ENCODE measurements at regions not wholly inside any gene's neighbourhood (a gene's known extent, or its start where the extent isn't known, plus 50 kb on each side); places are given as distances from the start of the nearest gene placed in this dataset.

- dilution Hi-C loops (cut with MboI; ENCODE audit: extremely low pct_ligation_motif_present, low sequenced_read_pairs) (no loop called here), intact Hi-C loops (cut with micrococcal nuclease) (no loop called here)
- no peak overlapping the region for H2AFZ ChIP-seq (ENCODE audit: low read depth, low read length)
- ChIA-PET POLR2A (no interaction called here), CTCF (interaction anchor here (1.0 kb wide), 2 partner anchors 14 to 149 kb away, joined by 3 to 4 read pairs; no protein-coding TSS in a partner anchor)
- H4K20me1 ChIP-seq (replicated peaks; ENCODE audit: control insufficient read depth, extremely low read depth, insufficient read depth, low read length) = no peaks in the 10 kb centered on the region
- no peak overlapping the region for H3K4me2 ChIP-seq (ENCODE audit: insufficient read depth, low read length)
- no peak overlapping the region for H3K9ac ChIP-seq (replicated peaks; ENCODE audit: extremely low read depth, insufficient read depth, low read length)
- no peaks in the 10 kb centered on the region for H3K4me1 ChIP-seq (ENCODE audit: control insufficient read depth, extremely low read depth, insufficient read depth, low read length)
- no peaks in the 10 kb centered on the region for H3K9me3 ChIP-seq (replicated peaks; ENCODE audit: control insufficient read depth, insufficient read depth, low read length)
- no peak overlapping the region for H3K4me3 ChIP-seq (replicated peaks in 1 of 3; ENCODE audit: insufficient read depth in 1 of 3, low read depth in 1 of 3, low read length in 3 of 3)
- FAIRE-seq (no peak), DNase-seq (ENCODE audit: low read depth, low spot score) (no peak)
- H3K27me3 ChIP-seq (ENCODE audit: control insufficient read depth in 2 of 2, insufficient read depth in 2 of 2, low read length in 2 of 2) = no peaks in the 10 kb centered on the region
- TF ChIP-seq GATA2 (IDR thresholded peaks at IDR 0.05; ENCODE audit: insufficient read depth, insufficient read length, low read depth, low read length) (no peak), POLR2A (IDR thresholded peaks at IDR 0.05; ENCODE audit: low read depth, low read length) (no peak), JUN (IDR thresholded peaks at IDR 0.05; ENCODE audit: borderline replicate concordance, insufficient read depth, insufficient read length, low read depth) (no peak), POLR2AphosphoS5 (IDR thresholded peaks at IDR 0.05; ENCODE audit: insufficient read depth, low read depth, low read length) (no peak), MYC (IDR thresholded peaks at IDR 0.05; ENCODE audit: low read depth, low read length) (no peak), FOS (IDR thresholded peaks at IDR 0.05; ENCODE audit: borderline replicate concordance, insufficient read depth, low read length) (no peak), EZH2 (IDR thresholded peaks at IDR 0.05; ENCODE audit: borderline replicate concordance, low read depth, low read length, severe bottlenecking) (no peak)
- TF ChIP-seq, protein P1, sequence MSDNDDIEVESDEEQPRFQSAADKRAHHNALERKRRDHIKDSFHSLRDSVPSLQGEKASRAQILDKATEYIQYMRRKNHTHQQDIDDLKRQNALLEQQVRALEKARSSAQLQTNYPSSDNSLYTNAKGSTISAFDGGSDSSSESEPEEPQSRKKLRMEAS (IDR thresholded peaks at IDR 0.05; ENCODE audit: insufficient read depth, insufficient read length) = no peak
- TF ChIP-seq, protein P2, sequence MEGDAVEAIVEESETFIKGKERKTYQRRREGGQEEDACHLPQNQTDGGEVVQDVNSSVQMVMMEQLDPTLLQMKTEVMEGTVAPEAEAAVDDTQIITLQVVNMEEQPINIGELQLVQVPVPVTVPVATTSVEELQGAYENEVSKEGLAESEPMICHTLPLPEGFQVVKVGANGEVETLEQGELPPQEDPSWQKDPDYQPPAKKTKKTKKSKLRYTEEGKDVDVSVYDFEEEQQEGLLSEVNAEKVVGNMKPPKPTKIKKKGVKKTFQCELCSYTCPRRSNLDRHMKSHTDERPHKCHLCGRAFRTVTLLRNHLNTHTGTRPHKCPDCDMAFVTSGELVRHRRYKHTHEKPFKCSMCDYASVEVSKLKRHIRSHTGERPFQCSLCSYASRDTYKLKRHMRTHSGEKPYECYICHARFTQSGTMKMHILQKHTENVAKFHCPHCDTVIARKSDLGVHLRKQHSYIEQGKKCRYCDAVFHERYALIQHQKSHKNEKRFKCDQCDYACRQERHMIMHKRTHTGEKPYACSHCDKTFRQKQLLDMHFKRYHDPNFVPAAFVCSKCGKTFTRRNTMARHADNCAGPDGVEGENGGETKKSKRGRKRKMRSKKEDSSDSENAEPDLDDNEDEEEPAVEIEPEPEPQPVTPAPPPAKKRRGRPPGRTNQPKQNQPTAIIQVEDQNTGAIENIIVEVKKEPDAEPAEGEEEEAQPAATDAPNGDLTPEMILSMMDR (IDR thresholded peaks at IDR 0.05; ENCODE audit: extremely low read depth in 1 of 2, insufficient read depth in 1 of 2, low read depth in 1 of 2, low read length in 2 of 2) = no peak
- no peaks in the 10 kb centered on the region for H3K9me1 ChIP-seq (replicated peaks; ENCODE audit: control insufficient read depth, extremely low read depth, insufficient read depth, low read length)
- BruUV-seq (replicated peaks) = no TSS peak
- no peak overlapping the region for H3K27ac ChIP-seq (ENCODE audit: insufficient read depth, low read depth, low read length)
- H3K79me2 ChIP-seq (ENCODE audit: control insufficient read depth, insufficient read depth, low read length) = no peaks in the 10 kb centered on the region
- H3K36me3 ChIP-seq (ENCODE audit: control insufficient read depth in 2 of 2, extremely low read depth in 1 of 2, insufficient read depth in 2 of 2, low read length in 2 of 2) = no peaks in the 10 kb centered on the region
Measured at GRCh38 chr5:17364987-17365810, 132.8 kb upstream of the TAF11L2 start.
